ENCODE measurements at regions not wholly inside any gene's neighbourhood (a gene's known extent, or its start where the extent isn't known, plus 50 kb on each side); places are given as distances from the start of the nearest gene placed in this dataset.

DNA sequence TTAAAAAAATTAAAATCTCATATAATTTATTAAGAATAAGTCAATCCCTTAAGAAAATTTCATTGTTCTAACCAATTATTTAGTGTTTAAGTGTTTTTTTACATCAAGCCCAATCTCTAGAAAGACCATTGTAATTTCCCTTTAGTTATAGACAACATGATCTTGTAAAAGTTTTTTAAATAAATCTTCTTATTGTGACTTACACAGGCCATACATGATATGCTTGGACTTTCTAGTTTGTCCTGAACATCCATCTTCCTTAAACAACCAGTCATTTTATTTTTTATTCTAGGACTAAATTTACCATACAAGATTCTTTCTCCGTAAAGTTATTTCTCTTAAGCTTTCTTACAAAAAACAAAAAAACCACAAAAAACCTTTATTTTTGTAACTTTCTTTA, 126.5 kb upstream of the MAST4 start:
- Histone ChIP-seq H3K9me3 (ENCODE audit: control insufficient read depth, low read length) (peaks cover 83% of the 10 kb centered on the region), H3K9ac (ENCODE audit: extremely low read depth, low read length, poor library complexity, severe bottlenecking) (no peak overlapping the region), H3K27me3 (ENCODE audit: control insufficient read depth, insufficient read depth, low read length, poor library complexity, severe bottlenecking) (no peaks in the 10 kb centered on the region), H3K4me3 (ENCODE audit: low read length) (no peak overlapping the region), H3K36me3 (ENCODE audit: control insufficient read depth, insufficient read depth, low read length) (no peaks in the 10 kb centered on the region), H3K4me1 (ENCODE audit: control insufficient read depth, insufficient read depth, low read length) (no peaks in the 10 kb centered on the region), H3K27ac (ENCODE audit: low read depth, low read length) (no peak overlapping the region)
- TF ChIP-seq, protein P1, sequence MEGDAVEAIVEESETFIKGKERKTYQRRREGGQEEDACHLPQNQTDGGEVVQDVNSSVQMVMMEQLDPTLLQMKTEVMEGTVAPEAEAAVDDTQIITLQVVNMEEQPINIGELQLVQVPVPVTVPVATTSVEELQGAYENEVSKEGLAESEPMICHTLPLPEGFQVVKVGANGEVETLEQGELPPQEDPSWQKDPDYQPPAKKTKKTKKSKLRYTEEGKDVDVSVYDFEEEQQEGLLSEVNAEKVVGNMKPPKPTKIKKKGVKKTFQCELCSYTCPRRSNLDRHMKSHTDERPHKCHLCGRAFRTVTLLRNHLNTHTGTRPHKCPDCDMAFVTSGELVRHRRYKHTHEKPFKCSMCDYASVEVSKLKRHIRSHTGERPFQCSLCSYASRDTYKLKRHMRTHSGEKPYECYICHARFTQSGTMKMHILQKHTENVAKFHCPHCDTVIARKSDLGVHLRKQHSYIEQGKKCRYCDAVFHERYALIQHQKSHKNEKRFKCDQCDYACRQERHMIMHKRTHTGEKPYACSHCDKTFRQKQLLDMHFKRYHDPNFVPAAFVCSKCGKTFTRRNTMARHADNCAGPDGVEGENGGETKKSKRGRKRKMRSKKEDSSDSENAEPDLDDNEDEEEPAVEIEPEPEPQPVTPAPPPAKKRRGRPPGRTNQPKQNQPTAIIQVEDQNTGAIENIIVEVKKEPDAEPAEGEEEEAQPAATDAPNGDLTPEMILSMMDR (conservative IDR thresholded peaks at IDR 0.05): no peak
- Mint-ChIP-seq H3K4me1 (no peaks in the 10 kb centered on the region), H3K9me3 (peaks cover 78% of the 10 kb centered on the region), H3K36me3 (ENCODE audit: low read depth) (peaks cover 4% of the 10 kb centered on the region), H3K27me3 (ENCODE audit: insufficient read depth) (no peaks in the 10 kb centered on the region), H3K27ac (no peak overlapping the region), H3K4me3 (no peak overlapping the region)
- 93 to 100% methylated on average over 1 of the region's 1 CpG for WGBS, 2 experiments (ENCODE audit: insufficient coverage in 1 of 2, insufficient read length in 1 of 2)
- DNase-seq: no peak

DNA sequence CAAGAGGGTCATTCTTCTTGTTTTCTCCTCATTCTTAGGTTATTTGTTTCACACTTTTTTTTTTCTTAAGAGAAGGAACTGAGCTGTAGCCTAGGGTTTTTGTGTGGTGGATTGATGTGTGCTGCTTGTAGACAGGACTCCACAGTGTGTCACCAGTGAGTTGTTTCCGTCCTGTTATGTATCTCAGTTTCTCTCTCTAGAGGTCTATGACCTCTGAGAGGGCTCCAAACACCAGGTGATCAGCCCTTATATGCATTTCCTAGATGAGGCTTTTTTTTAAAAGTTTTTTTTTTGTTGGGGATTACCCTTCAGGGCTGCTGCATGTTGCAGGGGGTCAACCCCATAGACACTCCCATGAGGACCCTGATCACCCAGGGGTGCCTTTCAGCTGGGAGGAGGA, 124.2 kb upstream of the MAST4 start:
- Mint-ChIP-seq H3K36me3 (ENCODE audit: low read depth) (peaks cover 2% of the 10 kb centered on the region), H3K4me1 (no peaks in the 10 kb centered on the region), H3K27me3 (ENCODE audit: insufficient read depth) (no peaks in the 10 kb centered on the region), H3K9me3 (peaks cover 63% of the 10 kb centered on the region), H3K4me3 (no peak overlapping the region), H3K27ac (no peak overlapping the region)
- Histone ChIP-seq H3K9ac (ENCODE audit: extremely low read depth, low read length, poor library complexity, severe bottlenecking) (no peak overlapping the region), H3K27me3 (ENCODE audit: control insufficient read depth, insufficient read depth, low read length, poor library complexity, severe bottlenecking) (no peaks in the 10 kb centered on the region), H3K9me3 (ENCODE audit: control insufficient read depth, low read length) (peaks cover 87% of the 10 kb centered on the region), H3K4me1 (ENCODE audit: control insufficient read depth, insufficient read depth, low read length) (no peaks in the 10 kb centered on the region), H3K4me3 (ENCODE audit: low read length) (no peak overlapping the region), H3K36me3 (ENCODE audit: control insufficient read depth, insufficient read depth, low read length) (no peaks in the 10 kb centered on the region), H3K27ac (ENCODE audit: low read depth, low read length) (no peak overlapping the region)
- DNase-seq: no peak
- TF ChIP-seq, protein P1 (conservative IDR thresholded peaks at IDR 0.05): no peak
- WGBS, 2 experiments (ENCODE audit: insufficient coverage in 1 of 2, insufficient read length in 1 of 2): 87% methylated on average over 1 of the region's 1 CpG; no CpG with 5 or more reads in 1 of the 2 experiments

DNA sequence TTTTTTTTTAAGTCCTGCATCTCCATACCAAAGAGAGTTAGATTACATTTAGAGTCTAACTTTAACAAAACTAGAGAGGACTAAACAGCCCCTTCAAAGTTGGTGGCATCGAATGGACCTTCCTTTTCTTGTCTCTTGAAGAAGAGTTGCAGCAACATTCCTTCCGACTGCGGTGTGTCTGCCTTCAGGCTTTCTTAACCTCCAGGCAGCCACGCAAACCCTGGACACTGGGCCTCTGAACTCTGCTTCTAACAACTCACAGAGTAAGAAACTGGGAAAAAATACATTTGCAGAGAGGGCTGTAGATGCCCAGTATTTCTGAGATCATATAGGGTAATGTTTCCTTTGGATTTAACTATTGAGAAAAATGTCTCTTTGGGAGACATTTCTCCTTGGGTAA, 120.5 kb upstream of the MAST4 start:
- Histone ChIP-seq H3K36me3 (ENCODE audit: control insufficient read depth, insufficient read depth, low read length) (no peaks in the 10 kb centered on the region), H3K4me1 (ENCODE audit: control insufficient read depth, insufficient read depth, low read length) (no peaks in the 10 kb centered on the region), H3K4me3 (ENCODE audit: low read length) (peak overlapping the region; percentile 47), H3K27ac (ENCODE audit: low read depth, low read length) (no peak overlapping the region), H3K9ac (ENCODE audit: extremely low read depth, low read length, poor library complexity, severe bottlenecking) (no peak overlapping the region), H3K27me3 (ENCODE audit: control insufficient read depth, insufficient read depth, low read length, poor library complexity, severe bottlenecking) (no peaks in the 10 kb centered on the region), H3K9me3 (ENCODE audit: control insufficient read depth, low read length) (peaks cover 79% of the 10 kb centered on the region)
- Mint-ChIP-seq H3K27ac (no peak overlapping the region), H3K9me3 (peaks cover 60% of the 10 kb centered on the region), H3K36me3 (ENCODE audit: low read depth) (peaks cover 3% of the 10 kb centered on the region), H3K4me1 (no peaks in the 10 kb centered on the region), H3K27me3 (ENCODE audit: insufficient read depth) (no peaks in the 10 kb centered on the region), H3K4me3 (no peak overlapping the region)
- TF ChIP-seq, protein P1 (conservative IDR thresholded peaks at IDR 0.05): no peak
- no peak for DNase-seq
- 90% methylated on average over 4 of the region's 4 CpGs; no CpG with 5 or more reads in 1 of the 2 experiments for WGBS, 2 experiments (ENCODE audit: insufficient coverage in 1 of 2, insufficient read length in 1 of 2)

Data from endodermal cell (in vitro differentiated cells).